GM21423 (cell line): ENCODE measurements at regions not wholly inside any gene's neighbourhood (a gene's known extent, or its start where the extent isn't known, plus 50 kb on each side); places are given as distances from the start of the nearest gene placed in this dataset.

Experiments used
- ATAC-seq: cut with Tn5 transposase; IDR thresholded peaks from one replicate; pipeline ENCODE4 v1.9.1; 2021; ENCODE audit warnings: mild to moderate bottlenecking, moderate library complexity; ENCODE audit not compliant: unreplicated experiment

- ATAC-seq: no peak
These were observed 405.3 kb downstream of the MID1IP1 start for GRCh38 chrX:39206399-39207145.

- no peak for ATAC-seq
These were observed 410.2 kb downstream of the MID1IP1 start for GRCh38 chrX:39211501-39211900.

GRCh38 chrX:39212456-39212855 is 411.2 kb downstream of the MID1IP1 start:
- no peak for ATAC-seq

GRCh38 chrX:39214387-39215126 is 413.3 kb downstream of the MID1IP1 start:
- ATAC-seq: no peak

GRCh38 chrX:39220952-39221351 is 419.7 kb downstream of the MID1IP1 start:
- no peak for ATAC-seq

- no peak for ATAC-seq
These were observed 421.3 kb downstream of the MID1IP1 start for GRCh38 chrX:39222346-39223113.

GRCh38 chrX:39226251-39226650 is 425.0 kb downstream of the MID1IP1 start:
- no peak for ATAC-seq

- ATAC-seq: no peak
These were observed 426.1 kb downstream of the MID1IP1 start for GRCh38 chrX:39227371-39227770.

GRCh38 chrX:39238006-39238405 is 436.7 kb downstream of the MID1IP1 start:
- ATAC-seq: no peak

GRCh38 chrX:39242187-39242586 is 440.9 kb downstream of the MID1IP1 start:
- no peak for ATAC-seq

GRCh38 chrX:39244147-39244546 is 442.9 kb downstream of the MID1IP1 start:
- no peak for ATAC-seq

- no peak for ATAC-seq
These were observed 443.8 kb downstream of the MID1IP1 start for GRCh38 chrX:39245024-39245423.

- no peak for ATAC-seq
These were observed 446.3 kb downstream of the MID1IP1 start for GRCh38 chrX:39247536-39247935.

GRCh38 chrX:39248330-39248729 is 447.1 kb downstream of the MID1IP1 start:
- no peak for ATAC-seq

- ATAC-seq: no peak
These were observed 448.7 kb downstream of the MID1IP1 start for GRCh38 chrX:39249999-39250398.

- ATAC-seq: no peak
These were observed 450.7 kb downstream of the MID1IP1 start for GRCh38 chrX:39251995-39252394.

GRCh38 chrX:39253551-39253950 is 452.3 kb downstream of the MID1IP1 start:
- ATAC-seq: no peak

GRCh38 chrX:39258331-39258730 is 457.1 kb downstream of the MID1IP1 start:
- ATAC-seq: no peak

- ATAC-seq: no peak
These were observed 459.7 kb downstream of the MID1IP1 start for GRCh38 chrX:39260965-39261364.

- ATAC-seq: no peak
These were observed 460.3 kb downstream of the MID1IP1 start for GRCh38 chrX:39261446-39262147.

GRCh38 chrX:39262641-39263040 is 461.4 kb downstream of the MID1IP1 start:
- no peak for ATAC-seq
